CD1c-positive myeloid dendritic cell (primary cell): ENCODE measurements at regions not wholly inside any gene's neighbourhood (a gene's known extent, or its start where the extent isn't known, plus 50 kb on each side); places are given as distances from the start of the nearest gene placed in this dataset.

Experiments used
- DNase-seq: peaks from one replicate; pipeline ENCODE4 v3.0.0-alpha.2; 2016; ENCODE audit errors: extremely low spot score

DNA sequence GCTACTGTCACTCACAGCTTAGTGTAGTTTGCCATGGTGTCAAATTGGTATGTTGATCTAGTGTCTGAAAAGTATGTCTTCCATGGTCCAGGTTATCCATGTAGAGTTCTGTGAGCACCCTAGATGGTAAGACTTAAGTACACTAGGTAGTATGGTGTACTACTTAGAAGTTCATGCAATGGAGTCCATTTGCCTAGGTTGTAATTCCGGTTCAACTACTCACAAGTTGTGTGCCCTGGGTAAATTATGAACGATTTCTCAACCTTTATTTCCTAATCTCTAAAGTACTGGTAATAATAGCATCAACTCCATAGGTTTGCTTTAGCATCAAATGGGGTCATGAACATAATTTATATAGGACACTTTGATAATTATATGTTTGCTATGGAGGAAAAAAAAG is 666.2 kb upstream of the CELF2 start:
- no peak for DNase-seq

DNA sequence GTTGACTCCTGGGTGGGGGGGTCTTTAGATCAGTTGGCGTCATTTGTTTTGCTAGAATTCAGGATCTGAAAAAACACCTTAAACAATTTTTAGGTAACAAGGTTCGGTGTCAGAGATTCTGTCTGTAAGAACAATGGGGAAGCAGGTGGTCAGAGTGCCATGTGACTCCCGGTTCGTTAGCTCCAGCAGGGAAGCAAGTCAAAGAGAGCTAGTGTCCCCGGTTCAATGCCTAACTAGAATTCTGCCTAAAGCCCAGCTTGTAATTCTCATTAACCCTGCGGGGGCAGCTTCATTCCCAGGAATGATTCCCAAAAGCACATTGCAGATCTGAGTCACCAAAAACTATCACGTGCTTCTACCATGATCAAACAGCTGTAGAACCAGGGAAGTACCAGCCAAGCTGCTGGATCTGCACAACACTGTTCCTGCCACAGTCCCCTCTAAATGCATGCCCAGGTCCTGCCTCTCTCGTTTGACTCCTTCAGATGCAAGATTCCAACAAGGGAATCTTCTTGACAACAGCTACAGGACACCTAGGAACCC is 664.3 kb upstream of the CELF2 start:
- no peak for DNase-seq

DNA sequence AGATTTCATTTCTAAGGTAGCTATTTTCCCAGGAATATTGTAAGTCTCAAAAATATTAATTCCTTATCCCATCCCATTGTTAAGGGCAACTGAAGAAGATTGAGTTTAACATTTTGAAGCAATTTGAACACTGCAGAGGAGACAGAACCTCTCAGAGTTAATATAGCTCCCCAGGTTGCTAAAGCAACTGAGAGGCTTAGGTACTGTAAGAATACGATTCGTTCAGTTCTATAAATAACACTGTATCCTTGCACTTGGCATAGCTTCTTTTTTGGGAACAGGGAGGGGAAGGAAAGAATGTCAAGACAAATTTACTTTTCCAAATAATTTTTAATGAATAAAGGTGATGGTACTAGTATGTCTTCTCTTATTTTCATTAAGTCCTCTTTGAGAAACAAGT is 658.4 kb upstream of the CELF2 start:
- no peak for DNase-seq

DNA sequence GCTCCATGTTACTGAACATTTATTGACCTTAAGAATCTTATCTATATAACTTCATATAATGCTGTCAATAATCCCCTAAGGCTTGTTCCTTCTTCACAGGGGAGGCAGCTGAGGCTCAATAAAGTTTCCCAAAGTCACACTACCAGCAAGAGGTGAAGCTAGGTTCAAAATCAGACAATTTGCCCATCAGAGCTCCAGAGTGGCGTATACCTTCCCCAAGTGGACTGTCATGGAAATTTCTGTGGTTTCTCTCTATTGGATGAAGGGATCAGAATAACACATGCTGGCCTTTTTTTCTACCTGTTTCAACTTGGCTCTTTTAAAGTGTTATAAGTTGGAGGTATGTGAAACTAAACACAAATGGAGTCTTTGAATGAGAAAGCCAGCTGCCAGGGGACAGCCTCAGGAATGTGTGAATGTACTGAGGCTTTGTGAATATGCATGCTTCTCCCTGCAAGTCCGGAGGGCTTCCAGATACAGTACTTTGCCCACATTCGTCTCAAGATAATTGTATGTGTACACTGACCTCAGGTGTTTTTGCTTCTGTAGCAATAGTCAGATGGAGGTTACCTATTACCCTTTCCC is 656.3 kb upstream of the CELF2 start:
- no peak for DNase-seq

DNA sequence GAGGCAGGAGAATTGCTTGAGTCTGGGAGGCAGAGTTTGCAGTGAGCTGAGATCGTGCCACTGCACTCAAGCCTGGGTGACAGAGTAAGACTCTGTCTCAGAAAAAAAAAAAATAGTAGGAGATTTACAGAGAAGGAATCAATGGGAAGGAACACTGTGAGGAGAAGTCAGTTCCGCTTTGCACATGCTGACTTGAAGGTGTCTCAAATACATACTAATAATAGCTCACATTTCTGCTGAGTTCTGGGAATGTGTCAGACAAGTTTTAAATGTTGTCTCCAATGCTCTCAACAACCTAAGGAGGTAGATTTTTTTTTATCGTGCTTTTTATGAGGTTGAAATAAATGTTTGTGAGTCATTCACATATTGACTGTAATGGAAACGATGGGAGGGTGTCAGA is 654.9 kb upstream of the CELF2 start:
- DNase-seq = no peak

DNA sequence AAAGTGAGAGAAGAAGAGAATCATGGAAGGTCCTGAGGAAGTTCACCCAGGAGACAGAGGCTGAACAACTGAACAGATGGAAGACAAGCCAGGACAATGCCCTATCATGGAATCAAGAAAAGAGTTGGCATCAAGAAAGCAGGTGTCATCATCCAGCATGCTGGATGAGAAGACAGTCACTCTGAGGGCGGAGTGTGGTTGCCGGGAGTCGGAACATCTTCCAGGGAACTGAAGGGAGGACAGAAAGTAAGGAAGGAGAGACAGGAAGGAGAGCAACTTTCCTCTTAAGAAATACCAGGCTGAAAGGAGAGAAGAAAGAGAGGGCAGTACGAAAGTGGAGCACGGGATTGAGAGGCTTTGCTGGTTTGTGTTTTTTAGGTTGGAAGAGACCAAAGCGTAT is 654.5 kb upstream of the CELF2 start:
- no peak for DNase-seq

DNA sequence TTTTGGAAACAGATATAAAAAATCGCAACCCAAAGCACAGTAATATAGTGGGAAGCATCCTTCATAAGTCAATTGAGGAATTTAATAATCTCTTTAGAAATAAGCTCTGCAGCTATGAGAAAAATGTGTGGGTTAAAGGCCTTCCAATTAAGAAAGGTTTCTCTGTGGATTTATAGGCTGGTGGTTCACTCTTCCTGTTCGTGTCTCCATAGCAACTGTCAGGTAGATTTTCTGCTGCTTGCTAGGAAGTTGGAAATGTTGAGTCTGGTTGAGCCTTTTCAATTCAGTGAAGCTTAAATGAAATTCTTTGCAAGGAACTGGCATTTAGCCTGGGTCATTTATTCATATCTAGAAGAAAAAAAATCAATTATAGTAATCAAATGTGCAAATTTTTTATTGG is 652.8 kb upstream of the CELF2 start:
- DNase-seq = no peak

DNA sequence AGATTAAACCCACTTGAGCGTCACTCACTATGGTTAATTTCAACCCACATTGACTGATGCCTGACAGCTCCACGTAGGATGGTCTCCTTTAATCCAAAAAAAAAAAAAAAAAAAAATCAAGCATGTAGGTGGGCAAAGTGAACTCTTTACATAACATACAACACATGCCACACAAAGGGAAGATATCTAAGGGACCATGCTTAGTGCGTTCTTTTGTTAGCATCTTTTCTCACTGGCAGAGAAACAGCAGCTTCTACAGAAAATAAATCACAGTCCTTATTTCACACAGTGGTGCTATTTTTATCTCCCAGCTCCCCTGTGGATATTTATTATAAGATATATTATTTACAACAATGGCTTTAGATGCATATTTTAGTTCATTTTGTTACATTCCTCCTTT is 652.0 kb upstream of the CELF2 start:
- DNase-seq = no peak

DNA sequence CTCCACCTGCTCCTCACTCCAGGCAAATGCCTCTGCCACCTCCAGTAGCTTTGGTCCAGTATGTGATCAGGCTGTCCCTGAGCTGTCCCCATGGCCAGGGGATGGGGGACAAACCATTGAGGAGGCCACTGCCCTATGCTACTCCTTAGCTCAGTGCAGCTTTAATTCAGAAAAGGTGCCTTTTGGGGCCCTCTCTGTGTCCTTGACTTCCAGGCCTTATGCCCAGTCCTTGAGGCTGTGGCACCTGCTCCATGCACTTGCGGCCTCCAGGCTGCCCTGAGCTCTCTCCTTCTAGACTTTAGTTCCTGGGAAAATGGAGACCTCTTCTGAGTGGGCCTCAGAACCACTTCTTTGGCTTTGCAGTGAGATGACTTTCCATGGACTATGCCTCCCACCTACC is 650.8 kb upstream of the CELF2 start:
- no peak for DNase-seq

DNA sequence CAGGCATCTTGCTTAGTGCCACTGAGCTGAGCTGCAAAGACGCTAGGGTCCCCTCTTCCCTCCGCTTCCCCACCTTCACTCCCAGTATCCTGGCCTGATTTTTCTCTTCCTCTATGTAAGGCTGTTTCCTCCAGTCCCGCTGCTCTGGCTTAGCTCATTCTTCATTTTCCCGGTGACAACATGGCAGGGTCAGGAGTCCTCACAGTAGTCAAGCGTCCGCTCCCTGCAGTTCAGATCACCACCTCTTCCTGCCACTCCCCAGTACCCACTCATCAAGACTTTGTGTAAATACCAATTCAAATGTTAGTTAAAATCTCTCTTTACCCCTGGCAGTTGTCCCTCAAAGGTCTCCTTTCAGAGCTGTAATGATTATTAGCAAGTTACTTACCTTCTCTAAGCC is 650.4 kb upstream of the CELF2 start:
- DNase-seq = no peak

DNA sequence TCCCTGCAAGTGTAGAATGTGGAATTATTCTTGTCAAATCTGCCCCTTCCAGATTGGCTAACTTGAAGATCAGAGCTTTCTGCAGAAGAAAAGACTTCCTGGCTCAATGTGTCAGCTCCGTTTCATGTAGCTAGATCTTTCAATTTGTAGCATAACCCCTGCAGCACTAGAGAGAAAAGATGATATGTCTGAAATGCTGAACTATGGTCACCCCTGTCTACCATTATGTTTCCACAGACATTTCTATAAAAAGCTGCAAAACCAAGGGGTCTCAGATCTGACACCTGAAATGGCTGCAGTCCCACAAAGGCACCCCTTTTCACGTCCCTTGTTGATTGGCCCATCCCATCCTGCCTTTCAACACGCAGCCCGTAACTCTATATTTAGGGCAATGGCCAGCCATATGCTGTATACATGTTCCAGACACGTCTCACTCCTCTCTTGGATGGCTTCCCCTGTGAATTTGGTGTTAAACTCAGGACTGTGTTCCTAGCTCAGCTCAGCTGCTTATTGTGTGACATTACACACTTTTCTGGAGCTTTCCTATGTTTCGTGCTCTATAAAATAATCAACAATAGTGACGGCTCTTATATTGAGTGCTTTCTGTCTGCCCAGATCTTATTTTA is 648.6 kb upstream of the CELF2 start:
- DNase-seq = no peak

DNA sequence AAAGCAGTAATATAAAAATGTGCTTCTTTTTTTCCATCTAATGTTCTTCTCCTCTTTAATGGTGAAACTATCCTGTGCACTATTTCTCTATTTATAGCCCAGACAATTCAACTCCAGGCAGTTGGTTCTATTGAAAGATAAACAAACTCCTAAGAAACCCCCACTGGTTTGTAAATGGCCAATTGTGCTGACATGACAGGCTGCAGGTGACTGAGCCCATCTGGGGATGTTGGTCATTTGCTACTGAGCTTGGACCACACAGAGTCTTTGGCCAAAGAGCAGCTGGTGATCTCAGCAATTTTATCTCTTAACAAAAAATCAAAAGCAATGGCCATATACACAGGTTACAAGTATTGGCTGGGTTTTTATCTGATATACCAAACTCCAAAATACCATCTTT is 631.8 kb upstream of the CELF2 start:
- no peak for DNase-seq

DNA sequence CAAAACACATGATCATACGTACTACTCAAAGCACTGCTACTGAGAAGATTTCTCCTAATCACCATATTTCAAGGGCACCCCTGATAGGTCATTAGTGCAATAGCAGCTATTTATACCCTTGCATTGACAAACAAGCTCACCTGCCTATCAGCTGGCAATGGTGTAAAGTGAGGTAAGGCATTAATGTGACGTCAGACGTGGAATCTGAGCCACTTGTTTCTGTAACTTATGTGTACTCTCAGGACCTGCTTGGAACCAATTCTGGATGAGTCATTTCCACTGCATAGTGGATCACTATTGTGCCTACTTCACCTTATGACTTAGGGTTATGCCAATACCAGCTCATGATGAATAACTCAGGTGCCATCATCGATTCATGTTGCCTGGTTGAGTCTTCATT is 628.5 kb upstream of the CELF2 start:
- DNase-seq = no peak

DNA sequence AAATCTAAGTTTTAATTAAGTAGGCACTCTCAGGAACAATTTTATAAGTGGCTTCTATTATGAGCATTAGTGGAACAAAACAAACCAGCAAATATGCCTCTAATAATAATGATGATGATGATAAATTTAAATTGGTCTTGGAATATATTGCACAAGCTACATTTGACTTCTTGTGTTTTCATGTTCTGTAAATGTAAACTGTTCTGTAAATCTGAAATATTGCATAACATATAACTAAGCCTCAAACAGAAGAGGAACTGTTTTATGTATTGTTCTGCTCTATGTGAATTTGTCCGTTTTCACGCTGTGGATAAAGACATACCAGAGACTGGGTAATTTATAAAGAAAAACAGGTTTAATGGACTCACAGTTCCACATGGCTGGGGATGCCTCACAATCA is 625.2 kb upstream of the CELF2 start:
- peak; percentile 12 for DNase-seq

DNA sequence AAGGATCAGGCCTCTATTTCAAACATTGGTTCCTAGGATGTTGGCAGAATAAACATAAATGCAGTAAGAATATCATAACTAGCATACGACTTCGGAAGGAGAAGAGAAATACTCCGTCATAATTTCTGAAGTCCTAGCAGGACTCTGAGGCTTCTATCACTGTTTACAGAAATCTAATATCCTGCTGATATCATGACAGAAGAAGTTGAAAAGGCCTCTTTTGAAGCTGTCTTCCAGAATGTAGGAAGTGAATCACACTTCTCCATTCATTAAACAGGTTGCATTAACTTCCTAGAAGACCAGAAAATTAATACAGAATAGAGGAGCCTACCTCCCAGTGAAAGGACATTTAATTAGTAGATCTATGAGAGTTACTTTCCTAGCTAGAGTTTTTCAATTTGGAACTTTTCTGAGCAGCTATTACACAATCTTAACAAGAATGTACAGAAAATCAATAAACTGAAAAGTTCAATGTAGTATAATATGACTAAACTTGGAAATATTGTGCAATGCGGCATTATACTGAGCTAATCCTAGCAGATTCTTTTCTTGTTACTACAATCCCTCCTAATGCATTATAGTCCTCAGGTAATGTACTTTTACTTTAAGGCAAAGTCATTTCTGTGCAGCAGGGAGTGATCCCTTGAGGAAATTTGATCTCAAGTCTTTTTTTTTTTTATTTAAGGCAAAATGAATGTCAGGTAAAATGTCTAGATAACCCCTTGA is 622.6 kb upstream of the CELF2 start:
- no peak for DNase-seq

DNA sequence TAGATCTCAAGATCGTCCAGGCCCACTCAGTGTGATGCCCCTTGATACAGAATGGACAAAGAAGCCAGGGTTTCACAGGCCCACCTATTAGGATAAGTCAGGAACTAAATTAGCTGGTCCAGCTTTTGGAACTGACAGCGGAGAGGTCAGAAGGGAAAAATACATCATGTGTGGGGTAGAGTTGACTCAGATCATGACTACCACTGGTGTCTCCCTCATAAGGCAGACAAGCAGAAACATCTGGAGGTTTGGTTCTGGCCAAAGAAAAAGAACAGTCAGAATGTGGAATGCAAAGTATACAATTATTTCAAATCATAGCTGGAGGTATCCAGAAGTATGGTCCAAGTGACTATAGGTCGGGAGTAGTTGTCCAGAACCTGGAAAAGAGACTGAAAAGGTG is 621.1 kb upstream of the CELF2 start:
- no peak for DNase-seq

DNA sequence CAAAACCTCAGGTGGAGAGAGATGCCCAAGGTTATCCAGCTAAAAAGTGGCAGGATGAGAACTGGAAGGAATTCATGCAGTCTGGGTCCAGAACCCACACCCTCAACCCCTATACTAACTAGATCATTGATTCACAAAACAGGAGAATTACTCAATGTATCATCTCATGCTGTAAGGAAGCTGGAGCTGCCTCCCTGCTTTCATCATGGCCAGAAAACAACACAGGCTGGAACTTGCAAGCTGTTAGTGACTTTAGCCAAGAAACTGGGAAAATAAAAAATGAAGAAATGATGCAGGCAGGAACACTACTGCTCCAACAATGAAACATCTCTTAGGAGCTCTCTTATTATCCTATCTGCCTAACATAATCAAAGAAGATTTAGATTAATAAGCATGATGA is 619.8 kb upstream of the CELF2 start:
- no peak for DNase-seq

DNA sequence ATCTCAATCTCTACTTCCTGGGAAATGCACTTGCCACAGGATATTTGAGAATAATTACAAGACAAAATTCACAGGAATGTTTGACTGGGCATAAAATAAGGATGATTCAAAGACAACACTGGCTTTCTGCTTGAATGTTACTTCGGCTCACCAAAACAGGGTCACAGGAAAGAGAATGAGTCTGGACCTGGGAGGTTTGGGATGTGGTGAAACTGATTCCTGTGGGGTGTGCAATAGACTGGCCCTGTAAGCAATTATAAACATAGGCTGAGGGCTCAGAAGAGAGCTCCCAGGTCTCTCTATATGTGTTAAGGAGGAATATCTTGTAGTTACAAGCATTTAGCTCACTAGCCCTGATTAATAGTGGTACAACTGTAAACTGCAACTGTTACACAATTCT is 613.9 kb upstream of the CELF2 start:
- no peak for DNase-seq

DNA sequence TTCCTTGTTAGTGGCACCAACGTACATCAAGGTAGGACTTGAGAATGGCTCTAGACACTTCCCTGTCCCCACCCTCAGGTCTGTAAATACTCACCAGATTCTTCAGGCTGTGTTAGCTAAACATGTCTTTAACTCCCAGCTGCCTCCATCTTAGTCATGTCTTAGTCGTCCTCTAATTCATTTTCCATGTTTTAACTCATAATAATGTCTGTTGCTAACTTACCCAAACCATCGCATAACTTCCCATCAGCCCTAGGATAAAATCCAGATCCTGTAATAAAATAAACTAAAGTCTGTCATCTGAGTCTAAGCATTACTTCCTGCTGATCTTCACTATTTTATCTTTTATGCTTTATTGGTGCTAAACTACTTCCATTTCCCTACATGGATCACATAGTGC is 600.0 kb upstream of the CELF2 start:
- DNase-seq = no peak

DNA sequence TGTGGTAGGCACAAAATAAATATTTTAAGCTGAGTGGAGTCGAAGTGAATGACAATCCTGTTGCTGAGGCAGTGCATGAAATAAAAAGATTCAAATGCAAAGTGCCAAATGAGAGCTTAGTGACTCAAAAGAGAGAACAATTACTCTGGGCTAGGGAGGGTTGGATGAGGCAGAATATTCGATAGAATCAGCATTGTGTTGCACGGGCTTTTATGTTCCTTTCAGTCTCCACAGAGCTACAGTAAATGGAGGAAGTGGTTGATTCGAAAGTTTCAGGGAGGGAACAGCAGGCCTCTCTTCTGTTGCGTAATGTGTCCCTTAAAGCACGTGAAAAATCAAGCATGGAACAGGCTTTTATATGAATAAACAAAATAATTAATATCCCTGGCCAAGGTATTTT is 599.3 kb upstream of the CELF2 start:
- DNase-seq = peak; percentile 49

DNA sequence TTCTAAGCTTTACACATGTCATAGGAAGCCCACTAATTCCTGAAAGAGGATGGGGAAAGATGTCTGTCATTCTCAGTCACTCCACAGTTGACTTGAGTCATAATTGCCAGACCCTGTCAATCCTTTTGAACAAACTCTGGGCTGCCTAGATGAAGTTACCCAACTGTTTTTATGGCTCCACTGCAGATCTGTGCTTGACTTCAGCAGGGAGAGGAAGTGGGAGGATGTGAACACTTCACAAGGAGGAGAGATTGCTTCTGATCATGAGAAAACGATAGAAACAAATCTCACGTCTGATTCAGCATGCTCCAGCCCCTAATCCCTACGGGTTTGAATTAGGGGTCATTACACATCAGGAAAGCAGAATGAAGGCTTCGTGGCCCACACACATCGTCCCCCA is 596.6 kb upstream of the CELF2 start:
- DNase-seq = no peak

DNA sequence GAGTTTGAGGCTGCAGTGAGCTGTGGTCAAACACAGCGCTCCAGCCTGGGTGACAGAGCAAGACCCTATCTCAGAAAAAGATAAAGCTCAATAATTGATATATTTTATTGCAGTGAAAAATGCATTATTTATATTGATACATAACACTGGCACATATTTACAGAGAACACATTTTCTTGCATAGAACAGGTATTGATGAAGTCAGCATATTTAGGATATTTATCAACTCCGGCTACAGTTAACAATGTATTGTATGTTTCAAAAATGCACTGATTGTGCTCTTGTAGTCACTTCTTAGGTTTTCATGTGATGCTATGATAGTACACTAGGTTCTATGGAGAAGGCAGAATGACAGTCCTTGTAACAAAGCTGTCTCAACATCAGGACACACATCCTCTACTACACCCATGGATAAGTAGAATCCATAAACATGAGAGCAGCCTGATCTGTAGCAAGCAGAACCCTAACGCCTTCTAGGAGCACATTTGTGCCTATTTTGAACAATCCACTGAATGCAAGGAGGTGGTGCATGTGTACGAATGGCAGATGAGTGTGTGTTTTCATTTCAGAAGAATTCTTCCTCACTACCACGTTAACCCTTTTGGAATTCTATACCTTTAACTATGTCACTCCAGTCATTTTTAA is 586.1 kb upstream of the CELF2 start:
- DNase-seq = no peak
